Endothelial cell of umbilical vein (primary cell): ENCODE measurements at regions not wholly inside any gene's neighbourhood (a gene's known extent, or its start where the extent isn't known, plus 50 kb on each side); places are given as distances from the start of the nearest gene placed in this dataset.

ENCODE experiments used
- BruUV-seq: library from RNA; stranded (reverse); fragments of 400-500 nt; replicated peaks from 2 replicates; lab custom pipeline; 2021; lab: Mats Ljungman, UMichigan
- CTCF ChIA-PET: fragments of 300-600, 350-600 bp; sonication (Branson Sonifier 250); formaldehyde crosslinking; loops from one replicate; lab custom pipeline; 2021; ENCODE audit warnings: antibody characterized with exemption, inconsistent platforms; lab: Charles Lee
- POLR2A ChIA-PET: fragments of 300-600, 350-600 bp; sonication (Branson Sonifier 250); formaldehyde crosslinking; loops from one replicate; lab custom pipeline; 2021; ENCODE audit warnings: antibody characterized with exemption, inconsistent platforms; lab: Charles Lee
- DNase-seq: peaks from one replicate; pipeline ENCODE4 v3.0.0-alpha.2; 2011; ENCODE audit warnings: low read depth, low spot score
- FAIRE-seq: peaks from 2 replicates; lab custom pipeline; 2011; peaks lifted over from hg19 to GRCh38; lab: Jason Lieb, UNC
- H2AFZ ChIP-seq: 2 replicates; pipeline ENCODE4 v1.6.0; 2012; ENCODE audit warnings: low read depth, low read length, control low read depth, inconsistent platforms
- H3K27ac ChIP-seq: 2 replicates; pipeline ENCODE4 v1.5.1; 2011; ENCODE audit warnings: low read depth, mild to moderate bottlenecking, control low read depth, low read length, moderate library complexity; ENCODE audit not compliant: insufficient read depth
- H3K27me3 ChIP-seq, 2 experiments: 2 replicates each; pipeline versions ENCODE4 v1.6.0 to v1.6.1; 2011; ENCODE audit warnings: low read length in 2 of 2, mixed read lengths in 1 of 2; ENCODE audit not compliant: control insufficient read depth in 2 of 2, insufficient read depth in 2 of 2
- H3K36me3 ChIP-seq, 2 experiments: 2 replicates in 1 of 2; 3 replicates in 1 of 2; pipeline ENCODE4 v1.5.1; 2011; ENCODE audit warnings: low read length in 2 of 2, mild to moderate bottlenecking in 1 of 2, moderate library complexity in 1 of 2; ENCODE audit not compliant: control insufficient read depth in 2 of 2, insufficient read depth in 2 of 2; ENCODE audit errors: extremely low read depth in 1 of 2
- H3K4me1 ChIP-seq: 3 replicates; pipeline ENCODE4 v1.5.1; 2011; ENCODE audit warnings: mild to moderate bottlenecking, low read length; ENCODE audit not compliant: control insufficient read depth, insufficient read depth; ENCODE audit errors: extremely low read depth
- H3K4me2 ChIP-seq: 2 replicates; pipeline ENCODE4 v1.6.1; 2011; ENCODE audit warnings: low read length, control low read depth, mixed read lengths; ENCODE audit not compliant: insufficient read depth
- H3K4me3 ChIP-seq, 3 experiments: fragments of 200-600 bp in 1 of 3; sonication (generic), shearing (Covaris generic) in 1 of 3; replicated peaks in 1 of 3; 2 replicates each; pipeline ENCODE4 v1.5.1; 2011 to 2016; ENCODE audit warnings: control low read depth in 3 of 3, low read length in 3 of 3, mild to moderate bottlenecking in 2 of 3, inconsistent platforms in 1 of 3, low read depth in 1 of 3, moderate library complexity in 1 of 3; ENCODE audit not compliant: insufficient read depth in 1 of 3
- H3K79me2 ChIP-seq: 2 replicates; pipeline ENCODE4 v1.6.0; 2012; ENCODE audit warnings: low read length, inconsistent platforms; ENCODE audit not compliant: control insufficient read depth, insufficient read depth
- H3K9ac ChIP-seq: replicated peaks from 2 replicates; pipeline ENCODE3; 2011; ENCODE audit warnings: low read length, control low read depth; ENCODE audit not compliant: insufficient read depth; ENCODE audit errors: extremely low read depth
- H3K9me1 ChIP-seq: replicated peaks from 3 replicates; pipeline ENCODE4 v1.6.0; 2011; ENCODE audit warnings: mild to moderate bottlenecking, low read length; ENCODE audit not compliant: control insufficient read depth, insufficient read depth; ENCODE audit errors: extremely low read depth
- H3K9me3 ChIP-seq: replicated peaks from 2 replicates; pipeline ENCODE4 v1.5.1; 2012; ENCODE audit warnings: low read length, inconsistent platforms; ENCODE audit not compliant: control insufficient read depth, insufficient read depth
- H4K20me1 ChIP-seq: replicated peaks from 2 replicates; pipeline ENCODE3; 2011; ENCODE audit warnings: mild to moderate bottlenecking, low read length; ENCODE audit not compliant: control insufficient read depth, insufficient read depth; ENCODE audit errors: extremely low read depth
- EZH2 ChIP-seq: IDR thresholded peaks from 2 replicates; pipeline ENCODE4 v1.6.1; 2012; ENCODE audit warnings: borderline replicate concordance, low read depth, mild to moderate bottlenecking, moderate library complexity, low read length, inconsistent platforms; ENCODE audit not compliant: severe bottlenecking
- FOS ChIP-seq: IDR thresholded peaks from 2 replicates; pipeline ENCODE4 v1.6.1; 2011; ENCODE audit warnings: mild to moderate bottlenecking, low read length, moderate library complexity, borderline replicate concordance; ENCODE audit not compliant: insufficient read depth
- GATA2 ChIP-seq: IDR thresholded peaks from 2 replicates; pipeline ENCODE4 v1.7.0; 2011; ENCODE audit warnings: low read depth, mild to moderate bottlenecking, moderate library complexity, mixed read lengths, low read length; ENCODE audit not compliant: insufficient read length, insufficient read depth
- JUN ChIP-seq: IDR thresholded peaks from 2 replicates; pipeline ENCODE4 v1.6.1; 2011; ENCODE audit warnings: borderline replicate concordance, low read depth; ENCODE audit not compliant: insufficient read length, insufficient read depth
- MAX ChIP-seq: IDR thresholded peaks from 2 replicates; pipeline ENCODE4 v1.6.1; 2011; ENCODE audit not compliant: insufficient read depth, insufficient read length
- MYC ChIP-seq: IDR thresholded peaks from one replicate; pipeline ENCODE4 v1.6.1; 2011; ENCODE audit warnings: mild to moderate bottlenecking, low read depth, low read length
- POLR2A ChIP-seq: IDR thresholded peaks from 2 replicates; pipeline ENCODE4 v1.6.1; 2012; ENCODE audit warnings: low read depth, mild to moderate bottlenecking, control low read depth, low read length
- POLR2AphosphoS5 ChIP-seq: IDR thresholded peaks from 2 replicates; pipeline ENCODE4 v1.6.1; 2012; ENCODE audit warnings: low read depth, mild to moderate bottlenecking, control low read depth, low read length, moderate library complexity; ENCODE audit not compliant: insufficient read depth
- dilution Hi-C: fragments of 300-500 bp; cut with MboI; formaldehyde crosslinking; loops from one replicate; pipeline ENCODE4 v1.15.0; 2019; ENCODE audit warnings: low sequenced_read_pairs; ENCODE audit not compliant: extremely low pct_ligation_motif_present
- intact Hi-C: fragments of 100-400 bp; cut with micrococcal nuclease; formaldehyde crosslinking; loops from one replicate; pipeline ENCODE4 v1.10.0; 2022
- TF ChIP-seq, protein P1 (sequence below), 2 donors: IDR thresholded peaks; 1 replicate in 1 of 2; 2 replicates in 1 of 2; pipeline ENCODE4 v1.5.1; 2011; ENCODE audit warnings: low read length in 2 of 2, mild to moderate bottlenecking in 2 of 2, moderate library complexity in 2 of 2, control low read depth in 1 of 2, inconsistent platforms in 1 of 2, low read depth in 1 of 2; ENCODE audit not compliant: insufficient read depth in 1 of 2; ENCODE audit errors: extremely low read depth in 1 of 2

- TF ChIP-seq GATA2 (no peak), JUN (no peak), EZH2 (no peak), MYC (no peak), MAX (no peak), POLR2A (no peak), POLR2AphosphoS5 (no peak), FOS (no peak)
- TF ChIP-seq, protein P1, sequence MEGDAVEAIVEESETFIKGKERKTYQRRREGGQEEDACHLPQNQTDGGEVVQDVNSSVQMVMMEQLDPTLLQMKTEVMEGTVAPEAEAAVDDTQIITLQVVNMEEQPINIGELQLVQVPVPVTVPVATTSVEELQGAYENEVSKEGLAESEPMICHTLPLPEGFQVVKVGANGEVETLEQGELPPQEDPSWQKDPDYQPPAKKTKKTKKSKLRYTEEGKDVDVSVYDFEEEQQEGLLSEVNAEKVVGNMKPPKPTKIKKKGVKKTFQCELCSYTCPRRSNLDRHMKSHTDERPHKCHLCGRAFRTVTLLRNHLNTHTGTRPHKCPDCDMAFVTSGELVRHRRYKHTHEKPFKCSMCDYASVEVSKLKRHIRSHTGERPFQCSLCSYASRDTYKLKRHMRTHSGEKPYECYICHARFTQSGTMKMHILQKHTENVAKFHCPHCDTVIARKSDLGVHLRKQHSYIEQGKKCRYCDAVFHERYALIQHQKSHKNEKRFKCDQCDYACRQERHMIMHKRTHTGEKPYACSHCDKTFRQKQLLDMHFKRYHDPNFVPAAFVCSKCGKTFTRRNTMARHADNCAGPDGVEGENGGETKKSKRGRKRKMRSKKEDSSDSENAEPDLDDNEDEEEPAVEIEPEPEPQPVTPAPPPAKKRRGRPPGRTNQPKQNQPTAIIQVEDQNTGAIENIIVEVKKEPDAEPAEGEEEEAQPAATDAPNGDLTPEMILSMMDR (IDR thresholded peaks at IDR 0.05; ENCODE audit: extremely low read depth in 1 of 2, insufficient read depth in 1 of 2, low read depth in 1 of 2, low read length in 2 of 2) = no peak
- Histone ChIP-seq H3K27me3 (no peaks in the 10 kb centered on the region), H3K36me3 (no peaks in the 10 kb centered on the region), H3K4me2 (no peak overlapping the region), H3K9ac (no peak overlapping the region), H3K27ac (no peak overlapping the region), H3K9me3 (no peaks in the 10 kb centered on the region), H3K9me1 (no peaks in the 10 kb centered on the region), H3K4me1 (no peaks in the 10 kb centered on the region), H2AFZ (no peak overlapping the region), H4K20me1 (no peaks in the 10 kb centered on the region), H3K79me2 (no peaks in the 10 kb centered on the region), H3K4me3 (no peak overlapping the region)
- BruUV-seq = no TSS peak
- intact Hi-C loops = no loop called here
- CTCF ChIA-PET = no interaction called here
- FAIRE-seq (no peak), DNase-seq (no peak)
- POLR2A ChIA-PET = no interaction called here
- dilution Hi-C loops = no loop called here
Measured at GRCh38 chr3:81045976-81046375, 715.5 kb downstream of the GBE1 start.
